GM19023 (cell line): ENCODE measurements at regions not wholly inside any gene's neighbourhood (a gene's known extent, or its start where the extent isn't known, plus 50 kb on each side); places are given as distances from the start of the nearest gene placed in this dataset.

Experiments used
- ATAC-seq: cut with Tn5 transposase; IDR thresholded peaks from one replicate; pipeline ENCODE4 v1.9.1; 2021; ENCODE audit warnings: mild to moderate bottlenecking, moderate library complexity; ENCODE audit not compliant: unreplicated experiment

- no peak for ATAC-seq
Measured at GRCh38 chrX:39377157-39377556, 575.9 kb downstream of the MID1IP1 start.

GRCh38 chrX:39377773-39378172 lies 576.5 kb downstream of the MID1IP1 start:
- ATAC-seq, result no peak

GRCh38 chrX:39381422-39381821 lies 580.2 kb downstream of the MID1IP1 start:
- no peak for ATAC-seq

- no peak for ATAC-seq
Measured at GRCh38 chrX:39384996-39385395, 583.7 kb downstream of the MID1IP1 start.

- ATAC-seq, result no peak
Measured at GRCh38 chrX:39388730-39389129, 587.5 kb downstream of the MID1IP1 start.

- ATAC-seq, result no peak
Measured at GRCh38 chrX:39396358-39396995, 595.2 kb downstream of the MID1IP1 start.

- no peak for ATAC-seq
Measured at GRCh38 chrX:39397561-39398199, 596.4 kb downstream of the MID1IP1 start.

GRCh38 chrX:39398215-39398962 lies 597.1 kb downstream of the MID1IP1 start:
- ATAC-seq, result no peak

GRCh38 chrX:39398963-39399261 lies 597.7 kb downstream of the MID1IP1 start:
- no peak for ATAC-seq

GRCh38 chrX:39399387-39399786 lies 598.1 kb downstream of the MID1IP1 start:
- no peak for ATAC-seq

GRCh38 chrX:39401483-39402110 lies 600.3 kb downstream of the MID1IP1 start:
- ATAC-seq, result no peak

GRCh38 chrX:39402158-39402557 lies 600.9 kb downstream of the MID1IP1 start:
- ATAC-seq, result no peak

- ATAC-seq, result no peak
Measured at GRCh38 chrX:39406799-39407198, 605.5 kb downstream of the MID1IP1 start.

GRCh38 chrX:39409246-39409917 lies 608.1 kb downstream of the MID1IP1 start:
- ATAC-seq, result no peak

- no peak for ATAC-seq
Measured at GRCh38 chrX:39414290-39414854, 613.1 kb downstream of the MID1IP1 start.

GRCh38 chrX:39416547-39417260 lies 615.4 kb downstream of the MID1IP1 start:
- no peak for ATAC-seq

- ATAC-seq, result no peak
Measured at GRCh38 chrX:39418254-39418704, 617.0 kb downstream of the MID1IP1 start.

- ATAC-seq, result no peak
Measured at GRCh38 chrX:39418731-39419638, 617.7 kb downstream of the MID1IP1 start.

- no peak for ATAC-seq
Measured at GRCh38 chrX:39421006-39421405, 619.7 kb downstream of the MID1IP1 start.
